HepG2 (cell line): ENCODE measurements at regions not wholly inside any gene's neighbourhood (a gene's known extent, or its start where the extent isn't known, plus 50 kb on each side); places are given as distances from the start of the nearest gene placed in this dataset.

ENCODE experiments used
- ATAC-seq: fragments of 200-7000 bp; cut with Tn5 transposase; 3 replicates; pipeline ENCODE4 v1.9.1; 2020; ENCODE audit warnings: mild to moderate bottlenecking, moderate library complexity
- BruUV-seq: library from RNA; stranded (reverse); fragments of 400-500 nt; replicated peaks from 2 replicates; lab custom pipeline; 2021; lab: Mats Ljungman, UMichigan
- CTCF ChIA-PET: fragments of 300-600 bp; formaldehyde crosslinking; extraction: SDS; loops from one replicate; lab custom pipeline; 2021; ENCODE audit warnings: low total read pairs, inconsistent platforms, low intra/inter-chr PET ratio; lab: Yijun Ruan, JAX
- POLR2A ChIA-PET: fragments of 350-600 bp; sonication (Branson Sonifier 250); formaldehyde crosslinking; loops from one replicate; lab custom pipeline; 2020; ENCODE audit warnings: antibody characterized with exemption, inconsistent platforms; lab: Yijun Ruan, JAX
- DNase-seq: peaks from one replicate; pipeline ENCODE4 v3.0.0-alpha.2; 2015; ENCODE audit warnings: low spot score
- FAIRE-seq: peaks from 3 replicates; lab custom pipeline; 2011; peaks lifted over from hg19 to GRCh38; lab: Jason Lieb, UNC
- H2AFZ ChIP-seq: one replicate; pipeline ENCODE4 v1.6.1; 2011; ENCODE audit warnings: low read length, inconsistent platforms
- H3K27ac ChIP-seq: fragments of 300-600 bp; 3 replicates; pipeline ENCODE4 v1.8.0; 2011; ENCODE audit warnings: mixed run types, mild to moderate bottlenecking, mixed read lengths, low read length, inconsistent platforms; ENCODE audit not compliant: insufficient read depth; ENCODE audit errors: extremely low read length
- H3K27me3 ChIP-seq, 2 experiments: fragments of 200-600 bp in 1 of 2; 2 replicates in 1 of 2; 3 replicates in 1 of 2; pipeline versions ENCODE4 v1.6.0 to v1.8.0; 2011; ENCODE audit warnings: low read length in 2 of 2, mild to moderate bottlenecking in 2 of 2, moderate library complexity in 2 of 2, inconsistent platforms in 1 of 2; ENCODE audit not compliant: insufficient read depth in 2 of 2, control insufficient read depth in 1 of 2
- H3K36me3 ChIP-seq, 2 experiments: fragments of 200-600 bp in 1 of 2; replicated peaks in 1 of 2; 2 replicates in 1 of 2; 3 replicates in 1 of 2; pipeline versions ENCODE4 v1.5.1 to v1.8.0; 2011; ENCODE audit warnings: low read length in 2 of 2, inconsistent platforms in 1 of 2; ENCODE audit not compliant: insufficient read depth in 2 of 2, control insufficient read depth in 1 of 2
- H3K4me1 ChIP-seq: 2 replicates; pipeline ENCODE4 v1.5.1; 2012; ENCODE audit warnings: low read length, inconsistent platforms; ENCODE audit not compliant: insufficient read depth
- H3K4me2 ChIP-seq: 2 replicates; pipeline ENCODE4 v1.6.0; 2011; ENCODE audit warnings: low read depth, low read length, inconsistent platforms
- H3K4me3 ChIP-seq, 3 experiments: fragments of 200-600 bp in 1 of 3; sonication (generic), shearing (Covaris generic) in 1 of 3; replicated peaks in 1 of 3; 2 replicates each; pipeline ENCODE4 v1.5.1; 2011 to 2016; ENCODE audit warnings: low read length in 3 of 3, inconsistent platforms in 2 of 3, low read depth in 2 of 3, mild to moderate bottlenecking in 2 of 3, control low read depth in 1 of 3, mixed read lengths in 1 of 3; ENCODE audit not compliant: insufficient read depth in 1 of 3
- H3K79me2 ChIP-seq: one replicate; pipeline ENCODE4 v1.6.1; 2011; ENCODE audit warnings: low read length, inconsistent platforms; ENCODE audit not compliant: insufficient read depth
- H3K9ac ChIP-seq: 2 replicates; pipeline ENCODE4 v1.6.0; 2011; ENCODE audit warnings: mild to moderate bottlenecking, low read depth, low read length, inconsistent platforms; ENCODE audit not compliant: insufficient read depth
- H3K9me3 ChIP-seq: 2 replicates; pipeline ENCODE4 v1.5.1; 2012; ENCODE audit warnings: mild to moderate bottlenecking, low read length
- H4K20me1 ChIP-seq: 2 replicates; pipeline ENCODE4 v1.6.0; 2011; ENCODE audit warnings: inconsistent platforms, mild to moderate bottlenecking, low read length, moderate library complexity; ENCODE audit not compliant: insufficient read depth
- ARNT ChIP-seq: fragments of 450-650 bp; IDR thresholded peaks from 2 replicates; pipeline ENCODE4 v1.6.1; 2017
- ATAD3A ChIP-seq: sonication (generic); formaldehyde crosslinking; IDR thresholded peaks from 2 replicates; pipeline ENCODE4 v1.4.0; 2020; ENCODE audit warnings: missing genetic modification reagents
- ATF5 ChIP-seq: sonication (generic); formaldehyde crosslinking; IDR thresholded peaks from 2 replicates; pipeline ENCODE4 v1.4.0; 2020; ENCODE audit warnings: mild to moderate bottlenecking, low read depth, missing genetic modification reagents
- CCAR2 ChIP-seq: fragments of 200-400 bp; formaldehyde crosslinking; optimal IDR thresholded peaks from 2 replicates; pipeline ENCODE3; 2018; ENCODE audit warnings: low read depth, mild to moderate bottlenecking, low read length, moderate library complexity
- FOXJ3 ChIP-seq: sonication (generic); formaldehyde crosslinking; IDR thresholded peaks from 2 replicates; pipeline ENCODE4 v1.4.0; 2020; ENCODE audit warnings: missing genetic modification reagents, mild to moderate bottlenecking, borderline replicate concordance
- KAT2B ChIP-seq: fragments of 150-350 bp; IDR thresholded peaks from 2 replicates; pipeline ENCODE4 v1.6.1; 2014; ENCODE audit warnings: low read depth, low read length, borderline replicate concordance
- MED13 ChIP-seq: sonication (generic); formaldehyde crosslinking; IDR thresholded peaks from 2 replicates; pipeline ENCODE4 v1.5.0; 2020; ENCODE audit warnings: missing genetic modification reagents
- MIER3 ChIP-seq: IDR thresholded peaks from 2 replicates; pipeline ENCODE4 v1.6.1; 2016; ENCODE audit warnings: missing compliant biosample characterization, borderline replicate concordance
- PAF1 ChIP-seq: IDR thresholded peaks from 2 replicates; pipeline ENCODE4 v1.6.1; 2016; ENCODE audit warnings: missing genetic modification reagents, missing compliant biosample characterization
- RAD21 ChIP-seq: fragments of 450-650 bp; formaldehyde crosslinking; IDR thresholded peaks from 2 replicates; pipeline ENCODE4 v1.5.0; 2020; ENCODE audit warnings: mild to moderate bottlenecking
- SNAPC2 ChIP-seq: sonication (generic); formaldehyde crosslinking; IDR thresholded peaks from 2 replicates; pipeline ENCODE4 v1.8.1; 2022; ENCODE audit warnings: mild to moderate bottlenecking, missing genetic modification reagents
- TOE1 ChIP-seq: sonication (generic); formaldehyde crosslinking; IDR thresholded peaks from 2 replicates; pipeline ENCODE4 v1.4.0; 2020; ENCODE audit warnings: mild to moderate bottlenecking, missing genetic modification reagents
- YEATS4 ChIP-seq: sonication (generic); formaldehyde crosslinking; IDR thresholded peaks from 2 replicates; pipeline ENCODE4 v1.4.0; 2020; ENCODE audit warnings: missing genetic modification reagents, borderline replicate concordance
- ZBTB33 ChIP-seq: sonication (generic); formaldehyde crosslinking; IDR thresholded peaks from 2 replicates; pipeline ENCODE4 v1.4.0; 2020; ENCODE audit warnings: missing genetic modification reagents
- ZNF44 ChIP-seq: sonication (generic); formaldehyde crosslinking; IDR thresholded peaks from 2 replicates; pipeline ENCODE4 v1.5.1; 2020; ENCODE audit warnings: mild to moderate bottlenecking, missing genetic modification reagents
- ZNF781 ChIP-seq: sonication (generic); formaldehyde crosslinking; IDR thresholded peaks from 2 replicates; pipeline ENCODE4 v1.5.1; 2020; ENCODE audit warnings: borderline replicate concordance, mild to moderate bottlenecking, missing genetic modification reagents; ENCODE audit errors: not compliant biosample characterization
- ZNF816 ChIP-seq: sonication (generic); formaldehyde crosslinking; IDR thresholded peaks from 2 replicates; pipeline ENCODE4 v1.8.0; 2022; ENCODE audit warnings: missing genetic modification reagents, mild to moderate bottlenecking, borderline replicate concordance
- WGBS: methylation state at CpG from one replicate; pipeline ENCODE4 v1.1.6; 2017; ENCODE audit warnings: low lambda C conversion rate; 5-methylcytosine and 5-hydroxymethylcytosine counted together
- in situ Hi-C: cut with HindIII; loops from 2 replicates; pipeline ENCODE4 v1.10.0; 2017; ENCODE audit warnings: low pct_unique_long_range_greater_than_20kb; ENCODE audit not compliant: extremely low pct_ligation_motif_present
- intact Hi-C: fragments of 100-400 bp; cut with micrococcal nuclease; formaldehyde crosslinking; loops from one replicate; pipeline ENCODE4 v1.10.0; 2022; ENCODE audit not compliant: unreplicated experiment
- TF ChIP-seq, protein P1 (sequence below): sonication (generic); formaldehyde crosslinking; IDR thresholded peaks from 2 replicates; pipeline ENCODE4 v1.4.0; 2020; ENCODE audit warnings: mild to moderate bottlenecking, missing genetic modification reagents

GRCh38 chr4:14842964-14843630 is 159.2 kb upstream of the CPEB2 start (continued):
- TF ChIP-seq SNAPC2 (no peak), RAD21 (CRISPR knock-in tag) (no peak), ATAD3A (CRISPR knock-in tag) (no peak), KAT2B (no peak), ZNF816 (no peak), ZNF44 (CRISPR knock-in tag) (no peak)

DNA sequence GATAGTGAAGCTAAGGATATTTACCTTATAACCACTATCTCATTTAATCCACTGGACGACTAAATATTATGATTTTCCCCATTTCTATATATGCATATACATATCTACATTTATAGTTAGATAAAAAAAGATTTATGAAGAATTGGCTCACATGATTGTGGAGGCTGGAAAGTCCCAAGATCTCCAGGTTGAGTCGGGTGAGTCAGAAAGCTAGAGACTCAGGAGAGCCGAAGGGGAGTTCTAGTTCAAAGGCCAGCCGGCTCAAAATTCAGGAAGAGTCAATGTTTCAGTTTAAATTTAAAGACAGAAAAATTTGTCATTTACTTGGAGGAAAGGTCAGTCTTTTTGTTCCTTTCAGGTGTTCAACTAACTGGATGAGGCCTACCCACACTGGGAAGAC is 158.2 kb upstream of the CPEB2 start:
- Histone ChIP-seq H3K4me1 (no peaks in the 10 kb centered on the region), H3K9me3 (no peaks in the 10 kb centered on the region), H3K36me3 (no peaks in the 10 kb centered on the region), H3K4me3 (no peak overlapping the region), H3K4me2 (no peak overlapping the region), H3K79me2 (no peaks in the 10 kb centered on the region), H2AFZ (no peak overlapping the region), H3K27me3 (no peaks in the 10 kb centered on the region), H3K9ac (no peak overlapping the region), H4K20me1 (no peaks in the 10 kb centered on the region), H3K27ac (no peak overlapping the region)
- ChIA-PET POLR2A (no interaction called here), CTCF (no interaction called here)
- TF ChIP-seq CCAR2 (no peak), MIER3 (CRISPR knock-in tag) (no peak), YEATS4 (CRISPR knock-in tag) (no peak), ATF5 (no peak), ARNT (no peak), TOE1 (CRISPR knock-in tag) (no peak), ZBTB33 (CRISPR knock-in tag) (no peak), MED13 (CRISPR knock-in tag) (no peak), FOXJ3 (CRISPR knock-in tag) (no peak), PAF1 (no peak), ZNF781 (CRISPR knock-in tag) (no peak), SNAPC2 (no peak)
- TF ChIP-seq, protein P1, sequence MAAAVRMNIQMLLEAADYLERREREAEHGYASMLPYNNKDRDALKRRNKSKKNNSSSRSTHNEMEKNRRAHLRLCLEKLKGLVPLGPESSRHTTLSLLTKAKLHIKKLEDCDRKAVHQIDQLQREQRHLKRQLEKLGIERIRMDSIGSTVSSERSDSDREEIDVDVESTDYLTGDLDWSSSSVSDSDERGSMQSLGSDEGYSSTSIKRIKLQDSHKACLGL (CRISPR knock-in tag), result no peak
- intact Hi-C loops (no loop called here), in situ Hi-C loops (no loop called here)
- WGBS, result 0% methylated on average over 4 of the region's 4 CpGs
- no TSS peak for BruUV-seq
- no peak for FAIRE-seq
- no peak for ATAC-seq
- DNase-seq, result no peak
